ENCODE measurements at regions not wholly inside any gene's neighbourhood (a gene's known extent, or its start where the extent isn't known, plus 50 kb on each side); places are given as distances from the start of the nearest gene placed in this dataset.
"Not testable (repeated sequence)": the region's sequence is repeated elsewhere in the genome, so short reads cannot be mapped to it uniquely, and the experiment has no call there.

DNA sequence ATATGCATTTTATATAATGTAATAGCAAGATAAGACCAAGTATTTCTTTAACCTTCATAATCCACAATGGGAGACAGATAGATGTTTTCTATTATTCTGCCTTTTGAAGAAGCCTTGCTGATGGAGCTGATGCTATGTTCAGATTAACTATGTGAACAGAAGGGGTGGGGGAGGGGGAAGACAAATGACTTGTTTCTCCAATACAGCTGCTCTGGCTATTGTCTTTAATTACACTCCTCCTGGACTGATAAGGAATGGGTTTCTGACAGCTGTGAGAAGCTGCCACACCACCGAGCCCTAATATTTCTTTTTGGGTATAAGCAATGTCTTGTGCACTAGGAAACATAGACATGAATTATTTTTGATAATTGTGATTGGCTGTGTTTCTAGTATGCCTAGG lies 62.0 kb downstream of the CAVIN4 start:
- no peaks in the 10 kb centered on the region for H3K9me3 ChIP-seq
- FAIRE-seq (no peak), ATAC-seq (no peak), DNase-seq (no peak)
- H3K36me3 ChIP-seq: no peaks in the 10 kb centered on the region
- H3K27ac ChIP-seq: no peak overlapping the region
- H3K27me3 ChIP-seq: no peaks in the 10 kb centered on the region
- intact Hi-C loops (cut with DNase I): no loop called here
- WGBS, 2 donors: 34 to 50% methylated on average over 1 of the region's 1 CpG
- no peak overlapping the region for H3K4me3 ChIP-seq
- no peaks in the 10 kb centered on the region for H3K4me1 ChIP-seq
- TF ChIP-seq, protein P1, sequence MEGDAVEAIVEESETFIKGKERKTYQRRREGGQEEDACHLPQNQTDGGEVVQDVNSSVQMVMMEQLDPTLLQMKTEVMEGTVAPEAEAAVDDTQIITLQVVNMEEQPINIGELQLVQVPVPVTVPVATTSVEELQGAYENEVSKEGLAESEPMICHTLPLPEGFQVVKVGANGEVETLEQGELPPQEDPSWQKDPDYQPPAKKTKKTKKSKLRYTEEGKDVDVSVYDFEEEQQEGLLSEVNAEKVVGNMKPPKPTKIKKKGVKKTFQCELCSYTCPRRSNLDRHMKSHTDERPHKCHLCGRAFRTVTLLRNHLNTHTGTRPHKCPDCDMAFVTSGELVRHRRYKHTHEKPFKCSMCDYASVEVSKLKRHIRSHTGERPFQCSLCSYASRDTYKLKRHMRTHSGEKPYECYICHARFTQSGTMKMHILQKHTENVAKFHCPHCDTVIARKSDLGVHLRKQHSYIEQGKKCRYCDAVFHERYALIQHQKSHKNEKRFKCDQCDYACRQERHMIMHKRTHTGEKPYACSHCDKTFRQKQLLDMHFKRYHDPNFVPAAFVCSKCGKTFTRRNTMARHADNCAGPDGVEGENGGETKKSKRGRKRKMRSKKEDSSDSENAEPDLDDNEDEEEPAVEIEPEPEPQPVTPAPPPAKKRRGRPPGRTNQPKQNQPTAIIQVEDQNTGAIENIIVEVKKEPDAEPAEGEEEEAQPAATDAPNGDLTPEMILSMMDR (IDR thresholded peaks at IDR 0.05): no peak

- H3K4me3 ChIP-seq: no peak overlapping the region
- H3K9me3 ChIP-seq: no peaks in the 10 kb centered on the region
- H3K27me3 ChIP-seq: no peaks in the 10 kb centered on the region
- TF ChIP-seq, protein P1 (IDR thresholded peaks at IDR 0.05): no peak
- 67 to 75% methylated on average over 5 of the region's 5 CpGs for WGBS, 2 donors
- intact Hi-C loops (cut with DNase I): no loop called here
- ATAC-seq (no peak), FAIRE-seq (no peak), DNase-seq (no peak)
- H3K27ac ChIP-seq: no peak overlapping the region
- H3K4me1 ChIP-seq: no peaks in the 10 kb centered on the region
- no peaks in the 10 kb centered on the region for H3K36me3 ChIP-seq
These were observed 62.7 kb downstream of the CAVIN4 start for GRCh38 chr9:100640447-100641050.

GRCh38 chr9:100641166-100641565 lies 63.3 kb downstream of the CAVIN4 start:
- TF ChIP-seq, protein P1 (IDR thresholded peaks at IDR 0.05): no peak
- no peaks in the 10 kb centered on the region for H3K36me3 ChIP-seq
- DNase-seq (no peak), FAIRE-seq (no peak), ATAC-seq (no peak)
- no peaks in the 10 kb centered on the region for H3K27me3 ChIP-seq
- no peak overlapping the region for H3K4me3 ChIP-seq
- 64 to 68% methylated on average over 2 of the region's 2 CpGs for WGBS, 2 donors
- intact Hi-C loops (cut with DNase I): no loop called here
- no peaks in the 10 kb centered on the region for H3K4me1 ChIP-seq
- no peak overlapping the region for H3K27ac ChIP-seq
- no peaks in the 10 kb centered on the region for H3K9me3 ChIP-seq

GRCh38 chr9:100652850-100653249 lies 75.0 kb downstream of the CAVIN4 start:
- FAIRE-seq (no peak), ATAC-seq (no peak), DNase-seq (no peak)
- WGBS, 2 donors: 60 to 69% methylated on average over 4 of the region's 4 CpGs
- H3K27ac ChIP-seq: no peak overlapping the region
- H3K4me3 ChIP-seq: no peak overlapping the region
- H3K9me3 ChIP-seq: no peaks in the 10 kb centered on the region
- H3K4me1 ChIP-seq: no peaks in the 10 kb centered on the region
- TF ChIP-seq, protein P1 (IDR thresholded peaks at IDR 0.05): no peak
- H3K36me3 ChIP-seq: no peaks in the 10 kb centered on the region
- no peaks in the 10 kb centered on the region for H3K27me3 ChIP-seq
- intact Hi-C loops (cut with DNase I): no loop called here

- Histone ChIP-seq H3K9me3 (no peaks in the 10 kb centered on the region), H3K4me3 (no peak overlapping the region), H3K27ac (no peak overlapping the region), H3K4me1 (no peaks in the 10 kb centered on the region), H3K27me3 (no peaks in the 10 kb centered on the region), H3K36me3 (no peaks in the 10 kb centered on the region)
- 68 to 81% methylated on average over 4 of the region's 4 CpGs for WGBS, 2 donors
- no peak for ATAC-seq
- intact Hi-C loops (cut with DNase I): no loop called here
- no peak for FAIRE-seq
- TF ChIP-seq, protein P1 (IDR thresholded peaks at IDR 0.05): no peak
- DNase-seq: no peak
These were observed 75.9 kb downstream of the CAVIN4 start for GRCh38 chr9:100653643-100654334.

GRCh38 chr9:100656851-100657250 lies 79.0 kb downstream of the CAVIN4 start:
- WGBS, 2 donors: 41 to 58% methylated on average over 2 of the region's 2 CpGs
- H3K27me3 ChIP-seq; H3K9me3 ChIP-seq; FAIRE-seq; H3K4me1 ChIP-seq; H3K36me3 ChIP-seq; intact Hi-C loops (cut with DNase I); DNase-seq; H3K27ac ChIP-seq; H3K4me3 ChIP-seq; ATAC-seq: not testable (repeated sequence)

All from pancreas (tissue), 10 donors.